Panc1 (cell line): ENCODE measurements at regions not wholly inside any gene's neighbourhood (a gene's known extent, or its start where the extent isn't known, plus 50 kb on each side); places are given as distances from the start of the nearest gene placed in this dataset.

Experiments used
- POLR2AphosphoS5 ChIP-seq: IDR thresholded peaks from 2 replicates; pipeline ENCODE4 v1.6.1; 2012; ENCODE audit warnings: mild to moderate bottlenecking, low read depth, low read length, moderate library complexity
- SIN3A ChIP-seq: IDR thresholded peaks from 2 replicates; pipeline ENCODE4 v1.6.1; 2012; ENCODE audit warnings: low read depth, mild to moderate bottlenecking, low read length, moderate library complexity, borderline replicate concordance; ENCODE audit not compliant: insufficient read depth
- TF ChIP-seq, protein P1 (sequence below): fragments of 450-650 bp; IDR thresholded peaks from 2 replicates; pipeline ENCODE4 v1.5.1; 2017; ENCODE audit warnings: mild to moderate bottlenecking

DNA sequence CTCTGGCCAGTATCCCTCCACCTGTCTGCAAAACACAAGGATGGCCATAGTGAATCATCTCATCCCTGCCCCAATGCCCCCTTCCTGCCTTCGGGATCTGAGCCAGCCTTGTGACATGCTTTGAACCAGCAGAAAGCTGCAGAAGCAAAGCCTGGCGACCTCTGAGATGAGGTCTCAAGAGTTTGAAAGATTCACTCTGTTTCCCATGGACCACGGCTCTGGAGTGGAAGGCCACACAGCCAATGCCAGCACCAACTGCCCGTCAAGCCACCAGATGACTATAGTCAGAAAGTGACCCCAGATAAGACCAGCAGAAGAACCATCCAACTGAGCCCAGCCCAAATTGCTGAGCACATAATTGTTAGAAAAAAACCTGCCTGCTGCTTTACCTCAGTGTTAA is 193.9 kb upstream of the PPP2R2D start:
- TF ChIP-seq, protein P1, sequence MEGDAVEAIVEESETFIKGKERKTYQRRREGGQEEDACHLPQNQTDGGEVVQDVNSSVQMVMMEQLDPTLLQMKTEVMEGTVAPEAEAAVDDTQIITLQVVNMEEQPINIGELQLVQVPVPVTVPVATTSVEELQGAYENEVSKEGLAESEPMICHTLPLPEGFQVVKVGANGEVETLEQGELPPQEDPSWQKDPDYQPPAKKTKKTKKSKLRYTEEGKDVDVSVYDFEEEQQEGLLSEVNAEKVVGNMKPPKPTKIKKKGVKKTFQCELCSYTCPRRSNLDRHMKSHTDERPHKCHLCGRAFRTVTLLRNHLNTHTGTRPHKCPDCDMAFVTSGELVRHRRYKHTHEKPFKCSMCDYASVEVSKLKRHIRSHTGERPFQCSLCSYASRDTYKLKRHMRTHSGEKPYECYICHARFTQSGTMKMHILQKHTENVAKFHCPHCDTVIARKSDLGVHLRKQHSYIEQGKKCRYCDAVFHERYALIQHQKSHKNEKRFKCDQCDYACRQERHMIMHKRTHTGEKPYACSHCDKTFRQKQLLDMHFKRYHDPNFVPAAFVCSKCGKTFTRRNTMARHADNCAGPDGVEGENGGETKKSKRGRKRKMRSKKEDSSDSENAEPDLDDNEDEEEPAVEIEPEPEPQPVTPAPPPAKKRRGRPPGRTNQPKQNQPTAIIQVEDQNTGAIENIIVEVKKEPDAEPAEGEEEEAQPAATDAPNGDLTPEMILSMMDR, result no peak
- no peak for TF ChIP-seq POLR2AphosphoS5
- no peak for TF ChIP-seq SIN3A
